ENCODE measurements at regions not wholly inside any gene's neighbourhood (a gene's known extent, or its start where the extent isn't known, plus 50 kb on each side); places are given as distances from the start of the nearest gene placed in this dataset.
"Not testable (repeated sequence)": the region's sequence is repeated elsewhere in the genome, so short reads cannot be mapped to it uniquely, and the experiment has no call there.

GRCh38 chr2:84116143-84116542 lies 342.9 kb downstream of the SUCLG1 start:
- 4% methylated on average over 4 of the region's 4 CpGs for WGBS (ENCODE audit: missing lambda C conversion rate)
- FAIRE-seq: no peak

GRCh38 chr2:84115173-84115857 lies 343.8 kb downstream of the SUCLG1 start:
- DNase-seq (ENCODE audit: low read depth in 1 of 2, low spot score in 1 of 2): no peak
- H3K4me1 ChIP-seq: no peaks in the 10 kb centered on the region
- no peak overlapping the region for H3K4me2 ChIP-seq
- no peak for ATAC-seq
- no peak overlapping the region for H3K4me3 ChIP-seq
- WGBS (ENCODE audit: missing lambda C conversion rate): 12% methylated on average over 2 of the region's 2 CpGs
- FAIRE-seq: no peak
- ChIA-PET CTCF (no interaction called here), POLR2A (no interaction called here)
- TF ChIP-seq HOXB5 (CRISPR knock-in tag; IDR thresholded peaks at IDR 0.05): no peak
- no peak for TF ChIP-seq RNF2 (IDR thresholded peaks at IDR 0.05; ENCODE audit: borderline replicate concordance, low read depth)
- no peak overlapping the region for H3K27ac ChIP-seq
- H3K9me3 ChIP-seq: no peaks in the 10 kb centered on the region

More at GRCh38 chr2:84116143-84116542, 342.9 kb downstream of the SUCLG1 start:
- DNase-seq (ENCODE audit: low read depth in 1 of 2, low spot score in 1 of 2) (no peak), ATAC-seq (no peak)
- no peak overlapping the region for H3K4me2 ChIP-seq
- POLR2A ChIA-PET: no interaction called here
- H3K4me1 ChIP-seq: no peaks in the 10 kb centered on the region
- H3K9me3 ChIP-seq: no peaks in the 10 kb centered on the region
- H3K4me3 ChIP-seq: no peak overlapping the region
- TF ChIP-seq HOXB5 (CRISPR knock-in tag; IDR thresholded peaks at IDR 0.05) (no peak), CEBPB (IDR thresholded peaks at IDR 0.05) (no peak), HEYL (CRISPR knock-in tag; IDR thresholded peaks at IDR 0.05) (no peak), EP300 (IDR thresholded peaks at IDR 0.05) (no peak), KDM5A (IDR thresholded peaks at IDR 0.05) (no peak), RARB (CRISPR knock-in tag; IDR thresholded peaks at IDR 0.05) (no peak), EHMT2 (IDR thresholded peaks at IDR 0.05; ENCODE audit: low read depth) (no peak), RAD21 (conservative IDR thresholded peaks at IDR 0.05 in 1 of 2, IDR thresholded peaks at IDR 0.05 in 1 of 2) (no peak), NPAS2 (CRISPR knock-in tag; IDR thresholded peaks at IDR 0.05; ENCODE audit: borderline replicate concordance) (no peak)
- H3K27ac ChIP-seq: no peak overlapping the region
- CTCF ChIA-PET: no interaction called here

DNA sequence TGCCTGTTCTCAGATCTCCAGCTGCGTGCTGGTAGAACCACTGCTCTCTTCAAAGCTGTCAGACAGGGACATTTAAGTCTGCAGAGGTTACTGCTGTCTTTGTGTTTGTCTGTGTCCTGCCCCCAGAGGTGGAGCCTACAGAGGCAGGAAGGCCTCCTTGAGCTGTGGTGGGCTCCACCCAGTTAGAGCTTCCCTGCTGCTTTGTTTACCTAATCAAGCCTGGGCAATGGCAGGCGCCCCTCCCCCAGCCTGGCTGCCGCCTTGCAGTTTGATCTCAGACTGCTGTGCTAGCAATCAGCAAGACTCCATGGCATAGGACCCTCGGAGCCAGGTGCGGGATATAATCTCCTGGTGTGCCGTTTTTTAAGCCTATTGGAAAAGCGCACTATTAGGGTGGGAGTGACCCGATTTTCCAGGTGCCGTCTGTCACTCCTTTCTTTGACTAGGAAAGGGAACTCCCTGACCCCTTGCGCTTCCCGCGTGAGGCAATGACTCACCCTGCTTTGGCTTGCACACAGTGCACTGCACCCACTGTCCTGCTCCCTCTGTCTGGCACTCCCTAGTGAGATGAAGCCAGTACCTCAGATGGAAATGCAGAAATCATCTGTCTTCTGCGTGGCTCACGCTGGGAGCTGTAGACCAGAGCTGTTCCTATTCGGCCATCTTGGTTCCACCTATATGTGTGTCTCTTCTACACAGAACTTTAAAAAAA lies 355.1 kb downstream of the SUCLG1 start:
- H3K27ac ChIP-seq; FAIRE-seq; H3K4me3 ChIP-seq; H3K4me1 ChIP-seq; ATAC-seq; H3K4me2 ChIP-seq; POLR2A ChIA-PET; CTCF ChIA-PET; H3K9me3 ChIP-seq; TF ChIP-seq FOSL2 (IDR thresholded peaks at IDR 0.05): not testable (repeated sequence)
- TF ChIP-seq FOSL2 (CRISPR knock-in tag; IDR thresholded peaks at IDR 0.05): peak; percentile 29; the same call in 1 of the 2 replicates
- peak in 1 of 2 experiments; percentile 73 for DNase-seq (ENCODE audit: low read depth in 1 of 2, low spot score in 1 of 2)
- WGBS (ENCODE audit: missing lambda C conversion rate): 28% methylated on average over 15 of the region's 15 CpGs

DNA sequence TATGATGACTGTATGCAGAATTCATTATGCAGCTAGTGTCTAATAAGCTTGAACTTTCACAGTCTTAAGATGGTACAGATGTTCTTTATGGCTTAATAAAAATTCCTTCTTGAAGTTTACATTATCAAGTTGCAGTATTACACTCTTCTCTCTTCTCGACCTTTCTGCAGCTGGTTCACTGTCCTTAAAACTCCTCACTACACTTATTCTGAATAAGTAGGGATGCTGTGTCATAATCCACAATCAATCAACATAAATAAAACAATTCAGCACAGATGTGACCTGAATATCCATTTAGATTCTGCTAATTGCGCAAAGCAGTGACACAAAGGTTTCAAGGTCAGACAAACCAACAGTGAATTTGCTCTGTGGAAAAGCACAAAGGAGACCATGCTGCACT lies 356.8 kb downstream of the SUCLG1 start:
- no peaks in the 10 kb centered on the region for H3K4me1 ChIP-seq
- TF ChIP-seq GATA3 (IDR thresholded peaks at IDR 0.05; ENCODE audit: borderline replicate concordance) (no peak), RAD21 (conservative IDR thresholded peaks at IDR 0.05 in 1 of 2, IDR thresholded peaks at IDR 0.05 in 1 of 2) (no peak), CHD2 (IDR thresholded peaks at IDR 0.05; ENCODE audit: low read length, partially characterized antibody) (no peak), MAX (IDR thresholded peaks at IDR 0.05) (no peak), ZSCAN20 (CRISPR knock-in tag; IDR thresholded peaks at IDR 0.05) (no peak), ESRRA (IDR thresholded peaks at IDR 0.05; ENCODE audit: borderline replicate concordance, low read length) (no peak), NPAS2 (CRISPR knock-in tag; IDR thresholded peaks at IDR 0.05; ENCODE audit: borderline replicate concordance) (no peak), HOXB5 (CRISPR knock-in tag; IDR thresholded peaks at IDR 0.05) (no peak), MAFK (IDR thresholded peaks at IDR 0.05; ENCODE audit: partially characterized antibody) (no peak), KDM1A (IDR thresholded peaks at IDR 0.05; ENCODE audit: low read depth) (no peak), JUN (IDR thresholded peaks at IDR 0.05) (no peak), POLR2A (IDR thresholded peaks at IDR 0.05; ENCODE audit: low read length) (no peak), ATOH8 (CRISPR knock-in tag; IDR thresholded peaks at IDR 0.05; ENCODE audit: low read depth) (no peak), FOSB (CRISPR knock-in tag; IDR thresholded peaks at IDR 0.05) (no peak), KDM5A (IDR thresholded peaks at IDR 0.05) (no peak)
- TF ChIP-seq, protein P1, sequence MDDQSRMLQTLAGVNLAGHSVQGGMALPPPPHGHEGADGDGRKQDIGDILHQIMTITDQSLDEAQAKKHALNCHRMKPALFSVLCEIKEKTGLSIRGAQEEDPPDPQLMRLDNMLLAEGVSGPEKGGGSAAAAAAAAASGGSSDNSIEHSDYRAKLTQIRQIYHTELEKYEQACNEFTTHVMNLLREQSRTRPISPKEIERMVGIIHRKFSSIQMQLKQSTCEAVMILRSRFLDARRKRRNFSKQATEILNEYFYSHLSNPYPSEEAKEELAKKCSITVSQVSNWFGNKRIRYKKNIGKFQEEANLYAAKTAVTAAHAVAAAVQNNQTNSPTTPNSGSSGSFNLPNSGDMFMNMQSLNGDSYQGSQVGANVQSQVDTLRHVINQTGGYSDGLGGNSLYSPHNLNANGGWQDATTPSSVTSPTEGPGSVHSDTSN (IDR thresholded peaks at IDR 0.05): no peak
- TF ChIP-seq, protein P2, sequence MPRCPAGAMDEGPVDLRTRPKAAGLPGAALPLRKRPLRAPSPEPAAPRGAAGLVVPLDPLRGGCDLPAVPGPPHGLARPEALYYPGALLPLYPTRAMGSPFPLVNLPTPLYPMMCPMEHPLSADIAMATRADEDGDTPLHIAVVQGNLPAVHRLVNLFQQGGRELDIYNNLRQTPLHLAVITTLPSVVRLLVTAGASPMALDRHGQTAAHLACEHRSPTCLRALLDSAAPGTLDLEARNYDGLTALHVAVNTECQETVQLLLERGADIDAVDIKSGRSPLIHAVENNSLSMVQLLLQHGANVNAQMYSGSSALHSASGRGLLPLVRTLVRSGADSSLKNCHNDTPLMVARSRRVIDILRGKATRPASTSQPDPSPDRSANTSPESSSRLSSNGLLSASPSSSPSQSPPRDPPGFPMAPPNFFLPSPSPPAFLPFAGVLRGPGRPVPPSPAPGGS (IDR thresholded peaks at IDR 0.05): no peak
- ATAC-seq (no peak), DNase-seq (ENCODE audit: low read depth in 1 of 2, low spot score in 1 of 2) (no peak), FAIRE-seq (no peak)
- no peak overlapping the region for H3K27ac ChIP-seq
- H3K4me2 ChIP-seq: no peak overlapping the region
- no peak overlapping the region for H3K4me3 ChIP-seq
- H3K9me3 ChIP-seq: no peaks in the 10 kb centered on the region
- ChIA-PET POLR2A (no interaction called here), CTCF (no interaction called here)
- 31% methylated on average over 2 of the region's 2 CpGs for WGBS (ENCODE audit: missing lambda C conversion rate)
